Neural cell (in vitro differentiated cells): ENCODE measurements at regions not wholly inside any gene's neighbourhood (a gene's known extent, or its start where the extent isn't known, plus 50 kb on each side); places are given as distances from the start of the nearest gene placed in this dataset.

ENCODE experiments used
- H2AFZ ChIP-seq: fragments of 200-600, 300-800 bp; sonication (generic), shearing (Covaris generic); 2 replicates; pipeline ENCODE4 v1.6.0; 2014; ENCODE audit warnings: low read depth, mild to moderate bottlenecking, antibody characterized with exemption, low read length, moderate library complexity
- H3F3A ChIP-seq: fragments of 200-600 bp; shearing (Covaris generic); 2 replicates; pipeline ENCODE4 v1.6.1; 2016; ENCODE audit warnings: mild to moderate bottlenecking, moderate library complexity, mixed read lengths, antibody characterized with exemption, low read length; ENCODE audit not compliant: insufficient read depth, poor library complexity, severe bottlenecking
- H3K27ac ChIP-seq: fragments of 200-600, 300-800 bp; sonication (generic), shearing (Covaris generic); 2 replicates; pipeline ENCODE4 v1.5.1; 2014; ENCODE audit warnings: mild to moderate bottlenecking, low read length, moderate library complexity
- H3K27me3 ChIP-seq: fragments of 300-800, 200-600 bp; sonication (generic), shearing (Covaris generic); 2 replicates; pipeline ENCODE4 v1.6.0; 2014; ENCODE audit warnings: mild to moderate bottlenecking, low read depth, low read length, moderate library complexity; ENCODE audit not compliant: insufficient read depth
- H3K36me3 ChIP-seq: fragments of 300-800, 200-600 bp; sonication (generic), shearing (Covaris generic); 2 replicates; pipeline ENCODE4 v1.5.1; 2014; ENCODE audit warnings: mild to moderate bottlenecking, antibody characterized with exemption, low read length, moderate library complexity; ENCODE audit not compliant: insufficient read depth
- H3K4me2 ChIP-seq: fragments of 300-800, 200-600 bp; sonication (generic), shearing (Covaris generic); 2 replicates; pipeline ENCODE4 v1.6.0; 2014; ENCODE audit warnings: mild to moderate bottlenecking, low read length
- H3K4me3 ChIP-seq: fragments of 300-800, 200-600 bp; sonication (generic), shearing (Covaris generic); 2 replicates; pipeline ENCODE4 v1.5.1; 2014; ENCODE audit warnings: mild to moderate bottlenecking, low read length, moderate library complexity
- H3K79me2 ChIP-seq: fragments of 200-600 bp; shearing (Covaris generic); replicated peaks from 2 replicates; pipeline ENCODE4 v1.6.0; 2014; ENCODE audit warnings: mild to moderate bottlenecking, low read length, moderate library complexity; ENCODE audit not compliant: insufficient read depth
- H3K9ac ChIP-seq: fragments of 300-800, 200-600 bp; sonication (generic), shearing (Covaris generic); 2 replicates; pipeline ENCODE4 v1.6.1; 2016; ENCODE audit warnings: mild to moderate bottlenecking, low read length, mixed read lengths
- H3K9me2 ChIP-seq: fragments of 200-600 bp; shearing (Covaris generic); 2 replicates; pipeline ENCODE4 v1.6.1; 2016; ENCODE audit warnings: mild to moderate bottlenecking, low read length, mixed read lengths; ENCODE audit not compliant: insufficient read depth
- H3K9me3 ChIP-seq: fragments of 200-600, 300-800 bp; sonication (generic), shearing (Covaris generic); 2 replicates; pipeline ENCODE4 v1.6.1; 2016; ENCODE audit warnings: mild to moderate bottlenecking, mixed run types, low read length, moderate library complexity, mixed read lengths
- H4K20me1 ChIP-seq: fragments of 200-600 bp; shearing (Covaris generic); 2 replicates; pipeline ENCODE4 v1.6.1; 2016; ENCODE audit warnings: mild to moderate bottlenecking, mixed run types; ENCODE audit not compliant: insufficient read depth
- CTCF ChIP-seq: fragments of 450-650 bp; IDR thresholded peaks from 2 replicates; pipeline ENCODE4 v1.5.1; 2014; ENCODE audit warnings: antibody characterized with exemption, mild to moderate bottlenecking, moderate library complexity; ENCODE audit not compliant: poor library complexity, severe bottlenecking
- EP300 ChIP-seq: fragments of 450-650 bp; conservative IDR thresholded peaks from 2 replicates; pipeline ENCODE4 v1.6.1; 2014; ENCODE audit warnings: antibody characterized with exemption, mild to moderate bottlenecking, moderate library complexity; ENCODE audit not compliant: poor library complexity, severe bottlenecking
- EZH2 ChIP-seq: fragments of 200-600, 300-800 bp; shearing (Covaris generic), sonication (generic); IDR thresholded peaks from 2 replicates; pipeline ENCODE4 v1.6.1; 2014; ENCODE audit warnings: antibody characterized with exemption, low read length, borderline replicate concordance, mild to moderate bottlenecking; ENCODE audit not compliant: insufficient read depth, poor library complexity, severe bottlenecking
- MXI1 ChIP-seq: fragments of 450-650 bp; conservative IDR thresholded peaks from 2 replicates; pipeline ENCODE4 v1.6.1; 2014; ENCODE audit warnings: antibody characterized with exemption, mild to moderate bottlenecking; ENCODE audit not compliant: poor library complexity, severe bottlenecking
- POLR2AphosphoS5 ChIP-seq: IDR thresholded peaks from 2 replicates; pipeline ENCODE4 v1.6.1; 2012
- RAD21 ChIP-seq: fragments of 450-650 bp; conservative IDR thresholded peaks from 2 replicates; pipeline ENCODE4 v1.6.1; 2014; ENCODE audit warnings: antibody characterized with exemption, mild to moderate bottlenecking, moderate library complexity
- REST ChIP-seq: IDR thresholded peaks from 2 replicates; pipeline ENCODE4 v1.6.1; 2012; ENCODE audit warnings: borderline replicate concordance
- SMC3 ChIP-seq: fragments of 450-650 bp; conservative IDR thresholded peaks from 2 replicates; pipeline ENCODE4 v1.6.1; 2014; ENCODE audit warnings: antibody characterized with exemption, mild to moderate bottlenecking, moderate library complexity; ENCODE audit not compliant: poor library complexity
- TAF1 ChIP-seq: IDR thresholded peaks from 2 replicates; pipeline ENCODE4 v1.6.1; 2012; ENCODE audit warnings: low read depth

GRCh38 chr6:168884050-168884645 is 369.5 kb downstream of the THBS2 start:
- no peaks in the 10 kb centered on the region for H3K36me3 ChIP-seq
- H3K9me2 ChIP-seq, result no peaks in the 10 kb centered on the region
- H3K4me2 ChIP-seq, result no peak overlapping the region
- H3K79me2 ChIP-seq, result no peaks in the 10 kb centered on the region
- H3K4me3 ChIP-seq, result no peak overlapping the region
- no peaks in the 10 kb centered on the region for H4K20me1 ChIP-seq
- H3K9me3 ChIP-seq, result no peaks in the 10 kb centered on the region
- H2AFZ ChIP-seq, result no peak overlapping the region
- H3K27ac ChIP-seq, result no peak overlapping the region
- no peaks in the 10 kb centered on the region for H3F3A ChIP-seq
- TF ChIP-seq MXI1 (no peak), EP300 (no peak), POLR2AphosphoS5 (no peak), CTCF (no peak), EZH2 (no peak), TAF1 (no peak), REST (no peak), SMC3 (no peak), RAD21 (no peak)
- H3K9ac ChIP-seq, result no peak overlapping the region
- H3K27me3 ChIP-seq, result no peaks in the 10 kb centered on the region

- TF ChIP-seq POLR2AphosphoS5 (no peak), RAD21 (no peak), SMC3 (no peak), EP300 (no peak), EZH2 (no peak), CTCF (no peak), REST (no peak), MXI1 (no peak)
- Histone ChIP-seq H3K27ac (no peak overlapping the region), H3K9me2 (no peaks in the 10 kb centered on the region), H4K20me1 (no peaks in the 10 kb centered on the region), H3K9ac (no peak overlapping the region), H3K36me3 (no peaks in the 10 kb centered on the region), H2AFZ (no peak overlapping the region), H3K27me3 (no peaks in the 10 kb centered on the region), H3K4me3 (no peak overlapping the region), H3K9me3 (no peaks in the 10 kb centered on the region), H3K79me2 (no peaks in the 10 kb centered on the region), H3K4me2 (no peak overlapping the region), H3F3A (no peaks in the 10 kb centered on the region)
Measured at GRCh38 chr6:168883410-168884049, 370.1 kb downstream of the THBS2 start.
